ENCODE measurements at regions not wholly inside any gene's neighbourhood (a gene's known extent, or its start where the extent isn't known, plus 50 kb on each side); places are given as distances from the start of the nearest gene placed in this dataset.
"Not testable (repeated sequence)": the region's sequence is repeated elsewhere in the genome, so short reads cannot be mapped to it uniquely, and the experiment has no call there.

GRCh38 chr3:75248974-75249373 is 415.2 kb upstream of the FRG2C start:
- DNase-seq, result no peak

GRCh38 chr3:75254685-75255084 is 409.4 kb upstream of the FRG2C start:
- DNase-seq, result no peak

DNA sequence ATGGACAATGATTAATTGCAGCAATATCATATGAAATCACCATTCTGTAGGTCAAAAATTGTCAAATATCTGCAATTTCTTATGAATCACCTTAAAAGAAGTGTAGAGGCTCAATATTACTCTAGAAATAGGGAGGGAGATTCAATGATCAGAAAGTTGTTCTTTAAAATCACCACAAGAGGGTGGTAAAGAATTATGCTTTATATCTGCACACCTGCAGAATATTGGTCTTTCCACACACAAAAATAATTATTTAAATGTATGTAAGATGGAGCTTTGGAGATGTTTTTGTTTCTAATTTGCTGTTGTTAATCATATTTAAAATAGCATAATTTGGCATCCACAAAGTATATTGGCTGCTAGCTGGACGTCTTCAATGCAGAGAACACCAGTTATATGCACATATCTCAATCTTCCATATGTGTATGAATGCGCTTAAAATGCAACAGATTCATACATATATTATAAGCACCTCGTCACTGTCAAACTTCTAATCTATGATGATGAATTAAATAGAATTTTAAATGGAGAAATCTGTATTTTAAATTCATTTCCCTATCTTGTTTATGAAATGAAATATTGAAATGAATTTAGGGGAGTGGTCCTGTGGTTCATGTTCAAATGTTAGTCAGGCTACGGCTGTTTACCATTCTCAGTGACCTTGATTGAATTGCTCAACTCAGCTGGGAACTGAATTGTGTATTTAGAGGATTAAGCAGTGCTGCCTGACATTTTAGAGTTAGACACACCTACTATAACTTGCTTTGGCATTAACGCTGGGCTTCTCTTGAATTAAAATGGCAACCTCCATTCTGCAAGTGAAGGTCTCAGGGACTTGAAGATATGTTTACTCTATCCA is 405.1 kb upstream of the FRG2C start:
- not testable (repeated sequence) for DNase-seq

GRCh38 chr3:75260975-75261374 is 403.2 kb upstream of the FRG2C start:
- not testable (repeated sequence) for DNase-seq

GRCh38 chr3:75262661-75263060 is 401.5 kb upstream of the FRG2C start:
- DNase-seq, result no peak

DNA sequence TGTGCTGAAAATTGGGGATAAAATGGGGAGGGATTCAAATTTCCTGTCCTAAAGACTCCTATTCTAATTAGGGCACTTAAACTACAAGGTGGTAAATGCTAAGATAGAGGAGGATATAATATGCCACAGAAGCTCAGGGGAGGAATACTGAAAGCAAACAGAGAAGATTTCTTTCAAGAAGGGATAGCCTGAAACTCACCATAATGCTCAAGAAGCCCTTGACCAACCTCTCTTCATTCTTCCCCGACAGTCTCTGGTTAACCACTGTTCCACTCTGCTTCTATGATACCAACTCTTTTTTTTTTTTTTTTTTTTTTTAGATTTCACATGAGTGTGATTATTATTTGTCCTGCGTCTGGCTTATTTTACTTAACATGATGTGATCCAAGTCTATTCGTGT is 398.2 kb upstream of the FRG2C start:
- DNase-seq, result no peak

- DNase-seq, result not testable (repeated sequence)
Observed at GRCh38 chr3:75268576-75268975, 395.6 kb upstream of the FRG2C start.

GRCh38 chr3:75272237-75272636 is 391.9 kb upstream of the FRG2C start:
- DNase-seq, result not testable (repeated sequence)

DNA sequence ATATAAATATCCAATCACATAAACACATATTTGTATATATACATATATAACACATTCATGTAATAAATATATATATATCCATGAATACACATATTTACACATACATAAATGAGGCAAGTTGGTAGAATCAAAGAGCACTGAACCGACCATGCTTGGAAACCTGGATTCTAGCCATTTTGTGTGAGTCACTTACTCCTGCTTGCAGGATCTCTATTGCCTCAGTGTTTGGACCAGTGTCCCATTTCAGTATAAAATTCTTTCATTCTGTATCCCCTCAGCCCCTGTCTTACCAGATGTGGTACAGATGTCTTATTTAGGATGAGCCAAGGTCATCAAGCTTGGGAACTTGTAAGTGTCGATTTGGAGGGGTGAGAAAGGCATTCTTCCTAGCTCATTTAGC is 391.4 kb upstream of the FRG2C start:
- no peak for DNase-seq

GRCh38 chr3:75285531-75286148 is 378.5 kb upstream of the FRG2C start:
- DNase-seq, result not testable (repeated sequence)

GRCh38 chr3:75288972-75289574 is 375.1 kb upstream of the FRG2C start:
- DNase-seq, result not testable (repeated sequence)

- peak; percentile 62 for DNase-seq
Observed at GRCh38 chr3:75294124-75294523, 370.0 kb upstream of the FRG2C start.

GRCh38 chr3:75295013-75295412 is 369.1 kb upstream of the FRG2C start:
- no peak for DNase-seq

DNA sequence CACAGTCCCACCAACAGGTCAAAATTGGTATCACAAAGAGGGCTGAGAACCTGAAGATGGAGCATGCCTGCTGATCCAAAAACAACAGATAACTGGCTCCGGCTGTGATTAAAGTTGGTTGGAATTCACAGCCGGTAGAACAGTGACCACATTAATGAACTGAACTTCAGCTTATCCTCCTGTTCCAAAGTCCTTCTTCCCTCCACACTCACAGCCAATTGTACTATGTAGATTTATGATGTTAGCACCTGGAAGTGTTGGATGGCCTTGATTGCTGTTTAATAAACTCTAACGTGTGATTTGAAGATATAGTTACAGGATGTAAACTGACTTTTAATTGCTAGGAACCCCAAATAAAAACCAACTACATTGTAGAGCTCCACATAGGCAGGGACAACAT is 367.3 kb upstream of the FRG2C start:
- no peak for DNase-seq

DNA sequence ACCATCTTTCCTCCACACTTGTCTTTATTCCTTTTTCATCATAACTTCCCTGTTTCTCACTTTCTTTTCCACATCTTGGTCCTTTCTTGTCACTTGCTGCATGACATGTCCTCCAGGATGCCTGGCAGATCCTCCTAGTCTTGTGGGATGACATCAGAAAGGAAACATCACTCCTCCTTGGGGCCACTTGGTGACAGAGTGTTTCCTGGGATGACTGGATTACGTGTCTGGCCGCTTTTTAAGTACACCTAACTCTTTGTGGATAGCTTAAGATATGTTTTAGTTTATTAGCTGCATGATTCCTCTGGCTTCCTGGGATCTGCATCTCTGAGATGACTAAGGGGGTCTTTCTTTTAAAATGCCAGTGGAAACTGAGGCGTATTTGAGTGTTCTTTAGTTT is 363.5 kb upstream of the FRG2C start:
- DNase-seq, result no peak

DNA sequence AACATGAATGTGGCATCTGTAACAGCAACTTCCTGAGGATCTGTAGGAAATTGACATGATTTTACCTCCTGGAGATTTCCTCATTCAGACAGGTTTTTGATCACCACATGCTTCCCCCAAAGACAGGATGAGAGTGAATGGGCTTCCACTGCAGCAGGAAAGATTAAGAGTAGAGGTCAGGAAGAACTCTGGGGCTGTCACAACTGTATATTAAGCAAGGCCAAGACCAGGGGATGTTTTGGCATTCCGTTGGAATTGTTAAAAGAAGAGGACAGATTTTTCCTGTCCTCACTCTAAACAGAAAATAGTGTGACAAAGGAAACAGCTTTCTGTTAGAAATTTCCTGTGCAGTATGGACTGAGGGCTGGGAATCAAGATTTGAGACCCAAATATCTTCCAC is 363.1 kb upstream of the FRG2C start:
- not testable (repeated sequence) for DNase-seq

DNA sequence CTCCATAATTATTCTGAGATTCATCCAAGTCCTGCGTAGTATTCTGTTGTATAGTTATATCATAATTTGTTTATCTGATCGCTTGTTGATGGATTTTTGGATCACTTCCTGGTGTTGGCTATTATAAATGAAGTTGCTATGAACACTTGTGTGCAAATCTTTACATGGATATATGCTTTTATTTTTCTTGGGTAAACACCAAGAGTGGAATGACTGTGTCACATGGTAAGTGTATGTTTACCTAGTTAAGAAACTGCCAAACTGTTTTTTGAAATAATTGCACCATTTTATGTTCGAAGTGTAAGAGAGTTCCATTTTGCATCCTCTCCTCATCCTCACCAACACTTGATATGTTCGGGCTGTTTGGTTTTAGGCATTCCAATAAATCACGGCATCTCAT is 360.4 kb upstream of the FRG2C start:
- DNase-seq, result no peak

DNA sequence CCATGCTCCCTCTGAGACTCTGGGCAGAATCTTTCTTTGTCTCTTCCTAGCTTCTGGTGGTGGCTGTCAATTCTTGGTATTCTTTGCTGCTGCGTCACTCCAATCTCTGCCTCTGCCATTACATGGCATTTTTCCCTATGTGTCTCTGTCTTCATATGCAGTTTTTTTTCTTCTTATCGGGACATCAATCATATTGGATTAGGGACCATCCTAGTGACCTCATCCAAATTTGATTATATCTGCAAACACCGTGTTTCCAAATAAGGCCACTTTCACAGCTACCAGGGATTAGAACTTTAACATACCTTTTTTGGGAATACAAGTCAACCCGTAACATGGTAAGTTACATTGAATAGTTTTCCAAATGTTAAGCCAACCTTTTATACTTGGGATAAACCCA is 358.2 kb upstream of the FRG2C start:
- DNase-seq, result no peak

DNA sequence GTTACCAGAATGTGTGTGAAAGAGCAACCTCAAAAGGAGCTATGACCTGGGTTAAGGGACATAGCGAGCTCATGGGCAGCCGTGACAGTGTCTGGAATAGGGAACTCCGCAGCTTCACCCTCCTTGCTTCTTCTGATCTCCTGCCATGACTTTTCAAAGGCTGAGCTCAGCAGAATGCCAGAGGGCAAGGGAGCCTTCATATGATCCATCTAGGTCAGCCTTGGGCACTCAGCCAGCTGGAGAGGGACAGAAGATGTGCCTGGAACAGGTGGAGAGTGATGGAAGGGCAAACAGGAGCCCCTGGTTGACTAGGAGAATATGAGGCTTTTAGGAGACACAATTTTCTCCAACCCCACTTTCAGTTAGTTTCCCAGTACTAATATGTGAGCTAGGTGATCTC is 352.8 kb upstream of the FRG2C start:
- not testable (repeated sequence) for DNase-seq

- not testable (repeated sequence) for DNase-seq
Observed at GRCh38 chr3:75312469-75312868, 351.7 kb upstream of the FRG2C start.

GRCh38 chr3:75319776-75320175 is 344.4 kb upstream of the FRG2C start:
- not testable (repeated sequence) for DNase-seq

GRCh38 chr3:75320369-75320768 is 343.8 kb upstream of the FRG2C start:
- no peak for DNase-seq

DNA sequence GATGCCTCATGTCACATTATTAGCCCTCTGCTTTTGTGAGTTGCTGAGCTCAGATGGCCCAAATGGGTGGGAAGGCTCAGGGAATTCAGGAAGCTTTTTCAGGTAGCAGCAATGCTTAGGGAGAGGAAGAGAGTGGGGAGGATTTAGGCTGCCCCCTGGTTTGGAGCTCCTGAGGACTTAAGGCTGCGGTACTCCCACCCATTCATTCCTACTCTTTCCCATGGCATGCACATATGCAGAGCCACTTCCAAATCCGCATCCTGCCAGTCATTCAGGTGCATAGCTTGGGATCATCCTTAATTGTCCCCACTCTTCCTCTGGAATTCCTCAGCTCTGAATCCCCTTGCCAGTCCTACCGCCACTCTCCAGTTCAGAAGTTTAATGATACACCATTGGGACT is 343.1 kb upstream of the FRG2C start:
- DNase-seq, result no peak

DNA sequence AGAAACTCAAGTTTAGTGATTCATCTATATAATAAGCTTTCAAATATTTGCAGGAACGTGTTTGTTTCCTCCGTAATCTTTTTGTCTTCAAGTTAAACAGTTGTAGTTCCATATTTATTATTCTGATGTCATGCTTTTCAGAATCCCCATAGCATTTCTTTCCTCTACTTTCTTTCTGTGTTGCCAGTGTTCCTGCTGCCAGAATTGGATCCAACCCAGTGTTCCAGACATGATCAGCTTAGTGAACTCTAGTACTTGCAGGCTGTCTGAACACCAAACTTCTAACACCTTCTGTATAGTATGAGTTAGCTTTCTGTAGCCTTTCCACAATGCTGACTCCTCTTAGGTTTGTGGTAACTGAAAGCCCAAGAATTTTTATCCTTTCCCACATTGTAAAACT is 340.2 kb upstream of the FRG2C start:
- DNase-seq, result not testable (repeated sequence)

Measured in left hindlimb (tissue), 1 donor.